ENCODE measurements at regions not wholly inside any gene's neighbourhood (a gene's known extent, or its start where the extent isn't known, plus 50 kb on each side); places are given as distances from the start of the nearest gene placed in this dataset.
"Not testable (repeated sequence)": the region's sequence is repeated elsewhere in the genome, so short reads cannot be mapped to it uniquely, and the experiment has no call there.

DNA sequence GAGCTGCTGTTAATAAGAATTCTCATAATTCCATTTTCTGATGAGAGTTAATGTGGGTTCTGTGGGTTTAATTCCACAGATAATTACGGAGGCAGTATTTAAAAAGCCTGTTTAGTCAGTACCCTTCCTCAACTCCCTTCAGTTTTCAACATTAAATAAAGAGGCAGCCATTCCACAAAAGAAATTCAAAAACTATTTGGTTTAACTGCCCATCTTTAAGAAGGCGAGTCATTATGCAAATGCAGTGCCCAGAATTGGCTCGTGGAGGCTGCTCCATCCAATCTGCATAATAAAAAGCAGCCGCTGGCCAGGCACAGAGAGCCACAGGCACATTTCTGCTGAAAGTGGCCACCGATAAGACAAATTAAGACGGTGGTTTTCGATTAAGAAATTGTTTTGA lies 194.4 kb upstream of the TOX3 start:
- Histone ChIP-seq H3K9ac (ENCODE audit: low read length) (no peak overlapping the region), H3K9me2 (replicated peaks; ENCODE audit: low read length) (no peaks in the 10 kb centered on the region), H3K4me1 (ENCODE audit: insufficient read depth, low read length) (no peaks in the 10 kb centered on the region), H3K27me3 (ENCODE audit: low read length) (no peaks in the 10 kb centered on the region), H3K4me3 (ENCODE audit: low read length) (no peak overlapping the region), H3K9me3 (ENCODE audit: low read length) (no peaks in the 10 kb centered on the region), H3F3A (ENCODE audit: low read length, unreplicated experiment) (no peaks in the 10 kb centered on the region), H3K4me2 (ENCODE audit: low read length) (no peak overlapping the region), H3K36me3 (ENCODE audit: low read depth, low read length) (no peaks in the 10 kb centered on the region), H2AFZ (ENCODE audit: low read length) (no peak overlapping the region), H4K20me1 (ENCODE audit: low read length) (no peaks in the 10 kb centered on the region), H3K27ac (ENCODE audit: low read length) (no peak overlapping the region), H3K79me2 (ENCODE audit: low read length) (no peaks in the 10 kb centered on the region)
- no peak for ATAC-seq
- BruUV-seq (replicated peaks), result no TSS peak
- intact Hi-C loops (cut with micrococcal nuclease), result no loop called here
- ChIA-PET POLR2A (ENCODE audit: unreplicated experiment) (no interaction called here), CTCF (no interaction called here)
- no peak for DNase-seq
- TF ChIP-seq, protein P1, sequence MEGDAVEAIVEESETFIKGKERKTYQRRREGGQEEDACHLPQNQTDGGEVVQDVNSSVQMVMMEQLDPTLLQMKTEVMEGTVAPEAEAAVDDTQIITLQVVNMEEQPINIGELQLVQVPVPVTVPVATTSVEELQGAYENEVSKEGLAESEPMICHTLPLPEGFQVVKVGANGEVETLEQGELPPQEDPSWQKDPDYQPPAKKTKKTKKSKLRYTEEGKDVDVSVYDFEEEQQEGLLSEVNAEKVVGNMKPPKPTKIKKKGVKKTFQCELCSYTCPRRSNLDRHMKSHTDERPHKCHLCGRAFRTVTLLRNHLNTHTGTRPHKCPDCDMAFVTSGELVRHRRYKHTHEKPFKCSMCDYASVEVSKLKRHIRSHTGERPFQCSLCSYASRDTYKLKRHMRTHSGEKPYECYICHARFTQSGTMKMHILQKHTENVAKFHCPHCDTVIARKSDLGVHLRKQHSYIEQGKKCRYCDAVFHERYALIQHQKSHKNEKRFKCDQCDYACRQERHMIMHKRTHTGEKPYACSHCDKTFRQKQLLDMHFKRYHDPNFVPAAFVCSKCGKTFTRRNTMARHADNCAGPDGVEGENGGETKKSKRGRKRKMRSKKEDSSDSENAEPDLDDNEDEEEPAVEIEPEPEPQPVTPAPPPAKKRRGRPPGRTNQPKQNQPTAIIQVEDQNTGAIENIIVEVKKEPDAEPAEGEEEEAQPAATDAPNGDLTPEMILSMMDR (conservative IDR thresholded peaks at IDR 0.05; ENCODE audit: low read depth, low read length), result no peak
- TF ChIP-seq EZH2phosphoT487 (IDR thresholded peaks at IDR 0.05; ENCODE audit: borderline replicate concordance, low read length), result no peak
- TF ChIP-seq EZH2 (IDR thresholded peaks at IDR 0.05; ENCODE audit: low read length, unreplicated experiment), result no peak

DNA sequence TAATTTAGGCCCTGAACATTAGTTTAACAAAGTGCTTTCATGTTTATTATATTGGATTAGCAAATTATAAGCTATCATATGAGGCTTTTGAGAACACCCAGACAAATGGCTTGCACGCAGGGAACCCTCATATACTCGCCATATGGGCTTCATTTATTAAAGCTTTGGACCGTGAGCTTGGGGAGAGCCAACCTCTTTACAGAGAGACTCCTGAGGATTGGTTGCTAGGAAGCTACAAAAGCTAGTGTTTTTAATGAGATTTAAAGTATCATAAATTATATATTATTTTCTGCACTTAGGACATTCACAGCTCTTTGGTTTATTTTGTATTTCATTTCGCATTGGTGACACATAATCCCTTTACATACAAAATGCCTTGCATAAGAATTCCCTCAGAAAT lies 193.8 kb upstream of the TOX3 start:
- Histone ChIP-seq H4K20me1 (ENCODE audit: low read length) (no peaks in the 10 kb centered on the region), H3K4me1 (ENCODE audit: insufficient read depth, low read length) (no peaks in the 10 kb centered on the region), H3K27ac (ENCODE audit: low read length) (no peak overlapping the region), H3K9me3 (ENCODE audit: low read length) (no peaks in the 10 kb centered on the region), H3K27me3 (ENCODE audit: low read length) (no peaks in the 10 kb centered on the region), H3K9me2 (replicated peaks; ENCODE audit: low read length) (no peaks in the 10 kb centered on the region), H3F3A (ENCODE audit: low read length, unreplicated experiment) (no peaks in the 10 kb centered on the region), H3K79me2 (ENCODE audit: low read length) (no peaks in the 10 kb centered on the region), H3K4me2 (ENCODE audit: low read length) (no peak overlapping the region), H3K9ac (ENCODE audit: low read length) (no peak overlapping the region), H2AFZ (ENCODE audit: low read length) (no peak overlapping the region), H3K4me3 (ENCODE audit: low read length) (no peak overlapping the region), H3K36me3 (ENCODE audit: low read depth, low read length) (no peaks in the 10 kb centered on the region)
- ChIA-PET CTCF (no interaction called here), POLR2A (ENCODE audit: unreplicated experiment) (no interaction called here)
- BruUV-seq (replicated peaks), result no TSS peak
- DNase-seq (no peak), ATAC-seq (no peak)
- TF ChIP-seq EZH2phosphoT487 (IDR thresholded peaks at IDR 0.05; ENCODE audit: borderline replicate concordance, low read length) (no peak), EZH2 (IDR thresholded peaks at IDR 0.05; ENCODE audit: low read length, unreplicated experiment) (no peak)
- TF ChIP-seq, protein P1 (conservative IDR thresholded peaks at IDR 0.05; ENCODE audit: low read depth, low read length), result no peak
- intact Hi-C loops (cut with micrococcal nuclease), result no loop called here

DNA sequence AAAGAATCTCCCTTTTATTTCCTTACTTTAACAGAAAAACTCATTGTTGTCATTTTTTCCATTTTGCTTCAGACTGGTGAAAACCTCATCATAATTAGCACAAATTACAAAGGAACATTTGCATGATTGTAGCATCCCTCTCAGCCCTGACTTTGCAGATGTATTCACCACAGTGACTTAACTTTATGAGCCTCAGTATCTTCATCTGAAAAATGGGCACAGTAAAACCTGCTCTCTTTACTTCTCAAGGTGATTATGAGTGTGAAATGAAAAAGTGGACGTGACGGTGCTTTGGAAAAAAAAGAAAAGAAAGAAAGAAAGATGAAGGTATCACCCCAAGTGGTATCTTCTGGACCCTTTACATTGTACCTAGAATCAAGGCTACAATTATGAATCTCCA lies 193.4 kb upstream of the TOX3 start:
- H3K79me2 ChIP-seq (ENCODE audit: low read length), result no peaks in the 10 kb centered on the region
- no peaks in the 10 kb centered on the region for H3K4me1 ChIP-seq (ENCODE audit: insufficient read depth, low read length)
- no peaks in the 10 kb centered on the region for H3F3A ChIP-seq (ENCODE audit: low read length, unreplicated experiment)
- H2AFZ ChIP-seq (ENCODE audit: low read length), result no peak overlapping the region
- no TSS peak for BruUV-seq (replicated peaks)
- H3K36me3 ChIP-seq (ENCODE audit: low read depth, low read length), result no peaks in the 10 kb centered on the region
- POLR2A ChIA-PET (ENCODE audit: unreplicated experiment), result no interaction called here
- intact Hi-C loops (cut with micrococcal nuclease), result no loop called here
- H3K4me2 ChIP-seq (ENCODE audit: low read length), result no peak overlapping the region
- no peak overlapping the region for H3K4me3 ChIP-seq (ENCODE audit: low read length)
- H4K20me1 ChIP-seq (ENCODE audit: low read length), result no peaks in the 10 kb centered on the region
- no peak overlapping the region for H3K27ac ChIP-seq (ENCODE audit: low read length)
- CTCF ChIA-PET, result no interaction called here
- H3K9me2 ChIP-seq (replicated peaks; ENCODE audit: low read length), result no peaks in the 10 kb centered on the region
- H3K27me3 ChIP-seq (ENCODE audit: low read length), result no peaks in the 10 kb centered on the region
- TF ChIP-seq, protein P1 (conservative IDR thresholded peaks at IDR 0.05; ENCODE audit: low read depth, low read length), result no peak
- TF ChIP-seq EZH2phosphoT487 (IDR thresholded peaks at IDR 0.05; ENCODE audit: borderline replicate concordance, low read length), result no peak
- TF ChIP-seq EZH2 (IDR thresholded peaks at IDR 0.05; ENCODE audit: low read length, unreplicated experiment), result no peak
- H3K9me3 ChIP-seq (ENCODE audit: low read length), result no peaks in the 10 kb centered on the region
- DNase-seq (no peak), ATAC-seq (no peak)
- no peak overlapping the region for H3K9ac ChIP-seq (ENCODE audit: low read length)

DNA sequence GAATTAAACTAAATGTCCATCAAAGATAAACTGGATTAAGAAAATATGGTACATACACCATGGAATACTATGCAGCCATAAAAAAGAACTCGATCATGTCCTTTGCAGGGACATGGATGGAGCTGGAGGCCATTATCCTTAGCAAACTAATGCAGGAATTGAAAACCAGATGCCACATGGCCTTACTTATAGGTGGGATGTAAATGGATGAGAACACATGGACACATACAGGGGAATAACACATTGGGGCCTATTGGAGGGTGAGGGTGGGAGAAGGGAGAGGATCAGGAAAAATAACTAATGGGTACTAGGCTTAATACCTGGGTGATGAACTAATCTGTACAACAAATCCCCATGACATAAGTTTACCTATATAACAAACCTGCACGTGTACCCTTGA lies 192.0 kb upstream of the TOX3 start:
- H3F3A ChIP-seq (ENCODE audit: low read length, unreplicated experiment); H3K4me2 ChIP-seq (ENCODE audit: low read length); H3K27ac ChIP-seq (ENCODE audit: low read length); BruUV-seq (replicated peaks); intact Hi-C loops (cut with micrococcal nuclease); POLR2A ChIA-PET (ENCODE audit: unreplicated experiment); DNase-seq; H3K27me3 ChIP-seq (ENCODE audit: low read length); H3K4me1 ChIP-seq (ENCODE audit: insufficient read depth, low read length); CTCF ChIA-PET; H3K79me2 ChIP-seq (ENCODE audit: low read length); H3K9me2 ChIP-seq (replicated peaks; ENCODE audit: low read length); H4K20me1 ChIP-seq (ENCODE audit: low read length); ATAC-seq; H3K9ac ChIP-seq (ENCODE audit: low read length); H2AFZ ChIP-seq (ENCODE audit: low read length); H3K9me3 ChIP-seq (ENCODE audit: low read length); H3K36me3 ChIP-seq (ENCODE audit: low read depth, low read length); H3K4me3 ChIP-seq (ENCODE audit: low read length): not testable (repeated sequence)

Measured in PC-3 (cell line).